ENCODE measurements at regions not wholly inside any gene's neighbourhood (a gene's known extent, or its start where the extent isn't known, plus 50 kb on each side); places are given as distances from the start of the nearest gene placed in this dataset.

DNA sequence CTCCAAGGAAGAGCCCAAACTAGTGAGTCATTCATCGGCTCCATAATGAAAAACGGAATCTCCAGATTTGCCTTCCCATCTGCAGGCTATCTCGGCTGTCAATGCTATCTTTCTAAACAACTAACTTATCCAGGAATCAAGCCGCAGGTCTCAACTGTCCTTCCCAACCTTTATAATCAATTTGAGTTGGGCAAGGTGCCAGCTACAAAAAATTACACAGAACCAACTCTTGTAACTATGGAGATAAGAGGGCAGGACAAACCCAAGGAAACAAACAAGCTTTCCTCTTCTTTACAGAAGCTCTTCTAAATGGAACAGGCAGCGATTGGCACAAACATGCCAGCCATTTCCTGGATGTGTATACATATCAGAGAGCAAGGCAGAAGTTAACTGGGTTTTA is 61.2 kb upstream of the RAI2 start:
- peak; percentile 1 for DNase-seq (ENCODE audit: low read depth)

DNA sequence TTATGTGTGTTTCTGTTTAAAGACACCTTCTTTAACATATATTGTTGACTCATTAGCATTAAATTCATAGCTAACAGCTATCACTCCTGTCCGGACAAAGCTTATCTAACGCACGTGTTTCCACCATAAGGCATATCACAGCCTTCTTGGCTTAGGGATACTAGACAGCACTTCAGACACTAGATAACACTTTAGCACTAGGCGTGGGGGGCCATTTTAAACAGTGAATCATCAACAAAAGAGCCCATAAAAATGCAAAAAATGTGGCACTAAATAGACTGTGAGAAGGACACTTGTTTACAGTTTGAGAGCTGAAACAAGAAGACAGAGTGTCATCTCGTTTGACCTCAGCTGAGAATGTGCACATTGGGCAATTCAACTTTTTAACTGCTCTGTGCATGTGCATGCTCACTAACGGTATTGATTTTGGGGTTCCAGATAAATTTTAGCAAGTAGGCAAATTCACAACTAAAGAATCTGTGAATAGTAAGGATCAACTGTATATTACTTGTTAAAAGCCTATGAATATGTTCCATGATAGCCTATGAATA is 58.9 kb upstream of the RAI2 start:
- no peak for DNase-seq (ENCODE audit: low read depth)

DNA sequence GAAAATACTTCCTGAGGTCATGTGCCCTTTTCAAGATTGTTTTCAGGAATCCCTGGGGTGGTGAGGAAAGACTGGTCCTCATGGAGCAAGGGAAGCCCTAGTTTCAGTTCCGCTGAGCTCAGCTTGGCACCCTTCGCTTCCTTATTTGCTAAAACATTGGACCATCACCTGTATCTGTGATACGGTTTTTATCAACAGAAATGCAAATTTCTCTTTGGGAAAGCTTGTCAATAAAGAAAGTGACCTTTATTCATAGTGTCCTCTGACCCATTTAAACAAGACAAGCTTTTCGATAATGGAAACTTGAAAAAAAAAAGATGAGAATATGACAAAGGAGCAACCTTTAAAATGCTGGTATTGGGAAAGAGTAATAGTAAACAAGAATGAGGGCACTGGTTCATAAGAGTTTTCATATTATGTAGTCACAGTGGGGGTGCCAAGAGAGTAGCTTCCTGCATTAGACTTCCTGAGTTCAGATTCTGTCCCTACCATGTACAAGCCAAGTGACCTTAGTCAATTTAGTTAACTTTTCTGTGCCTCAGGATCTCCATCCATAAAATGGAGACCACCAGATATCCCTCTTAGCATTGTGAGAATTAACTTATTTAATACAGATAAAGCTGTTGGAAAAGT is 57.0 kb upstream of the RAI2 start:
- DNase-seq (ENCODE audit: low read depth), result no peak

DNA sequence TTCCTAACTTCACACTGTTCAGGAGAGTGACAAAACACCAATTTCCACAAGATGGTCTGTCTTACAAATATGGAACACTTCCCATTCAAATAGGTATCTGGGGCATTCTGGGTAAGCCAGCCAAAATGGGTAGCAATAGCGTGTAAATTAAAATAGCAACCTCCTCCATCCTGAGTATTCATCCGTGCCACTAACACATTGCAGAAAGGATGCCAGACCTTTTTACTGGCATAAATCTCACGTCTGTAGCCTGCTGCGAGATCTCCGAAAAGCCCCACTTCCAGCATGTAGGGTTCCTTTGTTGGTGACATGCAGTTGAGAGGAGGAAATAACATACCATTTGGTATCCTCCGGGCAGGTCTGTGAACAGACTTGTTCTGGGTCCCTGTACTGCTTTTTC is 52.7 kb upstream of the RAI2 start:
- no peak for DNase-seq (ENCODE audit: low read depth)

All from M059J (cell line).